ENCODE measurements at regions not wholly inside any gene's neighbourhood (a gene's known extent, or its start where the extent isn't known, plus 50 kb on each side); places are given as distances from the start of the nearest gene placed in this dataset.

GRCh38 chr6:126963077-126963809, 155.2 kb upstream of the RSPO3 start:
- TF ChIP-seq, protein P1, sequence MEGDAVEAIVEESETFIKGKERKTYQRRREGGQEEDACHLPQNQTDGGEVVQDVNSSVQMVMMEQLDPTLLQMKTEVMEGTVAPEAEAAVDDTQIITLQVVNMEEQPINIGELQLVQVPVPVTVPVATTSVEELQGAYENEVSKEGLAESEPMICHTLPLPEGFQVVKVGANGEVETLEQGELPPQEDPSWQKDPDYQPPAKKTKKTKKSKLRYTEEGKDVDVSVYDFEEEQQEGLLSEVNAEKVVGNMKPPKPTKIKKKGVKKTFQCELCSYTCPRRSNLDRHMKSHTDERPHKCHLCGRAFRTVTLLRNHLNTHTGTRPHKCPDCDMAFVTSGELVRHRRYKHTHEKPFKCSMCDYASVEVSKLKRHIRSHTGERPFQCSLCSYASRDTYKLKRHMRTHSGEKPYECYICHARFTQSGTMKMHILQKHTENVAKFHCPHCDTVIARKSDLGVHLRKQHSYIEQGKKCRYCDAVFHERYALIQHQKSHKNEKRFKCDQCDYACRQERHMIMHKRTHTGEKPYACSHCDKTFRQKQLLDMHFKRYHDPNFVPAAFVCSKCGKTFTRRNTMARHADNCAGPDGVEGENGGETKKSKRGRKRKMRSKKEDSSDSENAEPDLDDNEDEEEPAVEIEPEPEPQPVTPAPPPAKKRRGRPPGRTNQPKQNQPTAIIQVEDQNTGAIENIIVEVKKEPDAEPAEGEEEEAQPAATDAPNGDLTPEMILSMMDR (IDR thresholded peaks at IDR 0.05) = no peak
- TF ChIP-seq POLR2A (IDR thresholded peaks at IDR 0.05) = no peak
- TF ChIP-seq EP300 (IDR thresholded peaks at IDR 0.05) = no peak
